Hematopoietic multipotent progenitor cell treated with erythropoietin and hydrocortisone succinate and interleukin-3 and kit ligand, for 17 days (in vitro differentiated cells): ENCODE measurements at regions not wholly inside any gene's neighbourhood (a gene's known extent, or its start where the extent isn't known, plus 50 kb on each side); places are given as distances from the start of the nearest gene placed in this dataset.

Experiments
- DNase-seq: peaks from one replicate; pipeline ENCODE4 v3.0.0-alpha.2; 2015; ENCODE audit warnings: low spot score

- DNase-seq: no peak
Observed at GRCh38 chr18:72360634-72361033, 183.5 kb downstream of the CBLN2 start.

- DNase-seq: no peak
Observed at GRCh38 chr18:72342933-72343332, 201.2 kb downstream of the CBLN2 start.

- no peak for DNase-seq
Observed at GRCh38 chr18:72339976-72340375, 204.2 kb downstream of the CBLN2 start.

- DNase-seq: no peak
Observed at GRCh38 chr18:72336786-72337185, 207.4 kb downstream of the CBLN2 start.

- DNase-seq: no peak
Observed at GRCh38 chr18:72329533-72329932, 214.6 kb downstream of the CBLN2 start.

GRCh38 chr18:72325307-72325706, 218.8 kb downstream of the CBLN2 start:
- no peak for DNase-seq

- DNase-seq: no peak
Observed at GRCh38 chr18:72324677-72325076, 219.5 kb downstream of the CBLN2 start.

GRCh38 chr18:72316497-72316896, 227.6 kb downstream of the CBLN2 start:
- DNase-seq: no peak

GRCh38 chr18:72283148-72283925, 260.8 kb downstream of the CBLN2 start:
- no peak for DNase-seq

- no peak for DNase-seq
Observed at GRCh38 chr18:72273025-72273424, 271.1 kb downstream of the CBLN2 start.

- no peak for DNase-seq
Observed at GRCh38 chr18:72261590-72261989, 282.6 kb downstream of the CBLN2 start.

- no peak for DNase-seq
Observed at GRCh38 chr18:72246076-72246475, 298.1 kb downstream of the CBLN2 start.

- DNase-seq: no peak
Observed at GRCh38 chr18:72235422-72235821, 308.7 kb downstream of the CBLN2 start.

- DNase-seq: no peak
Observed at GRCh38 chr18:72233106-72233505, 311.0 kb downstream of the CBLN2 start.

- no peak for DNase-seq
Observed at GRCh38 chr18:72232644-72233043, 311.5 kb downstream of the CBLN2 start.

GRCh38 chr18:72225958-72226357, 318.2 kb downstream of the CBLN2 start:
- no peak for DNase-seq

- no peak for DNase-seq
Observed at GRCh38 chr18:72223733-72224132, 320.4 kb downstream of the CBLN2 start.

- DNase-seq: no peak
Observed at GRCh38 chr18:72208920-72209676, 335.0 kb downstream of the CBLN2 start.

GRCh38 chr18:72207280-72207679, 336.9 kb downstream of the CBLN2 start:
- no peak for DNase-seq

GRCh38 chr18:72206814-72207213, 337.3 kb downstream of the CBLN2 start:
- no peak for DNase-seq

GRCh38 chr18:72201032-72201431, 343.1 kb downstream of the CBLN2 start:
- DNase-seq: no peak

GRCh38 chr18:72197591-72197990, 346.6 kb downstream of the CBLN2 start:
- no peak for DNase-seq

- no peak for DNase-seq
Observed at GRCh38 chr18:72194072-72194471, 350.1 kb downstream of the CBLN2 start.

- no peak for DNase-seq
Observed at GRCh38 chr18:72187956-72188355, 356.2 kb downstream of the CBLN2 start.
